Lung (tissue), 11 donors: ENCODE measurements at regions not wholly inside any gene's neighbourhood (a gene's known extent, or its start where the extent isn't known, plus 50 kb on each side); places are given as distances from the start of the nearest gene placed in this dataset.

ENCODE experiments used
- ATAC-seq: fragments of 200-7000 bp; cut with Tn5 transposase; one replicate; pipeline ENCODE4 v1.9.1; 2020; ENCODE audit warnings: moderate number of reproducible peaks; ENCODE audit not compliant: insufficient read depth, low FRiP score
- DNase-seq, 3 donors: peaks; one replicate each; pipeline ENCODE4 v3.0.0-alpha.2; 2013 to 2017
- H3K27ac ChIP-seq, 2 donors: one replicate each; pipeline ENCODE4 v1.5.1; 2013; ENCODE audit warnings: mild to moderate bottlenecking in 2 of 2, moderate library complexity in 2 of 2, control low read depth in 1 of 2, inconsistent platforms in 1 of 2, low read depth in 1 of 2, low read length in 1 of 2
- H3K27me3 ChIP-seq, 3 donors: one replicate each; pipeline ENCODE4 v1.5.1; 2013; ENCODE audit warnings: low read length in 2 of 3; ENCODE audit not compliant: control insufficient read depth in 3 of 3, insufficient read depth in 3 of 3
- H3K36me3 ChIP-seq, 4 donors: one replicate each; pipeline ENCODE4 v1.5.1; 2013; ENCODE audit warnings: low read length in 4 of 4, mild to moderate bottlenecking in 1 of 4, moderate library complexity in 1 of 4; ENCODE audit not compliant: control insufficient read depth in 4 of 4, insufficient read depth in 4 of 4
- H3K4me1 ChIP-seq, 5 donors: one replicate each; pipeline ENCODE4 v1.5.1; 2013; ENCODE audit warnings: low read length in 5 of 5, mild to moderate bottlenecking in 2 of 5, moderate library complexity in 1 of 5; ENCODE audit not compliant: control insufficient read depth in 5 of 5, insufficient read depth in 5 of 5
- H3K4me3 ChIP-seq: one replicate; pipeline ENCODE4 v1.5.1; 2013; ENCODE audit warnings: mild to moderate bottlenecking, control low read depth, moderate library complexity
- H3K9ac ChIP-seq, 2 donors: one replicate each; pipeline ENCODE4 v1.5.1; 2013; ENCODE audit warnings: low read length in 2 of 2, control low read depth in 1 of 2; ENCODE audit not compliant: insufficient read depth in 1 of 2
- H3K9me3 ChIP-seq, 4 donors: one replicate each; pipeline ENCODE4 v1.5.1; 2013; ENCODE audit warnings: low read length in 3 of 4, mild to moderate bottlenecking in 1 of 4, moderate library complexity in 1 of 4; ENCODE audit not compliant: control insufficient read depth in 4 of 4, insufficient read depth in 3 of 4
- WGBS, 2 donors: extraction: QIAGEN DNeasy Blood & Tissue Kit; methylation state at CpG; one replicate each; pipeline ENCODE4 v1.1.7; 2013; 5-methylcytosine and 5-hydroxymethylcytosine counted together
- TF ChIP-seq, protein P1 (sequence below): IDR thresholded peaks from 2 replicates; pipeline ENCODE4 v1.5.1; 2012; ENCODE audit warnings: mild to moderate bottlenecking; ENCODE audit errors: control extremely low read depth, extremely low read depth
- donor health status: control.
- donor health status: control.
- donor health status: Bipolar disorder and iron deficiency.
- donor health status: healthy.
- donor health status: DM: yes; HTN: yes; CAD: no.

DNA sequence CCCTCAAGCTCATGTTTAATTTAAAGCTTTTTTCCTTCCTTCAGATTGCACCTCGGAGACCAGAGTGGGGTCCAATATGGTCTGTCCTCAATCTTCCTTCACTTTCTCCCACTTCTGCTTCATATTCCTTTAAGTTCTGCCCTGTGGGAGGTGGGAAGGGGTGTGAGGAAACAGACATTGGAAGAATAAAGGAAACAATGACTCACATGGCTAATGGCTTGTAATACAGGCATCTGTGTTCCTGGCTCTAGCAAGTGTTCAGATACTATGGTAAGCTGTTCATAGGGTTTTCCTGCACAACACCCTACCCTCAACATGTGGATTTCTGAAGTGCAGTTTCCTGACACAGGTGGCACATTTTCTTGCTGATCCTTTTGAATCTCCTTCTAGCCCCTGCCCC, 209.5 kb downstream of the PIK3C3 start:
- no peaks in the 10 kb centered on the region for H3K36me3 ChIP-seq
- 63 to 73% methylated on average over 1 of the region's 1 CpG for WGBS, 2 donors
- no peak overlapping the region for H3K27ac ChIP-seq
- ATAC-seq: no peak
- H3K4me3 ChIP-seq: no peak overlapping the region
- peaks cover 0 to 2% (median 0%) of the 10 kb centered on the region in 4 donors for H3K9me3 ChIP-seq
- H3K4me1 ChIP-seq: peaks cover 0 to 5% (median 0%) of the 10 kb centered on the region in 5 donors
- no peaks in the 10 kb centered on the region for H3K27me3 ChIP-seq
- DNase-seq: peak in 1 of 3 donors; percentile 18
- no peak overlapping the region for H3K9ac ChIP-seq
- TF ChIP-seq, protein P1, sequence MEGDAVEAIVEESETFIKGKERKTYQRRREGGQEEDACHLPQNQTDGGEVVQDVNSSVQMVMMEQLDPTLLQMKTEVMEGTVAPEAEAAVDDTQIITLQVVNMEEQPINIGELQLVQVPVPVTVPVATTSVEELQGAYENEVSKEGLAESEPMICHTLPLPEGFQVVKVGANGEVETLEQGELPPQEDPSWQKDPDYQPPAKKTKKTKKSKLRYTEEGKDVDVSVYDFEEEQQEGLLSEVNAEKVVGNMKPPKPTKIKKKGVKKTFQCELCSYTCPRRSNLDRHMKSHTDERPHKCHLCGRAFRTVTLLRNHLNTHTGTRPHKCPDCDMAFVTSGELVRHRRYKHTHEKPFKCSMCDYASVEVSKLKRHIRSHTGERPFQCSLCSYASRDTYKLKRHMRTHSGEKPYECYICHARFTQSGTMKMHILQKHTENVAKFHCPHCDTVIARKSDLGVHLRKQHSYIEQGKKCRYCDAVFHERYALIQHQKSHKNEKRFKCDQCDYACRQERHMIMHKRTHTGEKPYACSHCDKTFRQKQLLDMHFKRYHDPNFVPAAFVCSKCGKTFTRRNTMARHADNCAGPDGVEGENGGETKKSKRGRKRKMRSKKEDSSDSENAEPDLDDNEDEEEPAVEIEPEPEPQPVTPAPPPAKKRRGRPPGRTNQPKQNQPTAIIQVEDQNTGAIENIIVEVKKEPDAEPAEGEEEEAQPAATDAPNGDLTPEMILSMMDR: no peak

DNA sequence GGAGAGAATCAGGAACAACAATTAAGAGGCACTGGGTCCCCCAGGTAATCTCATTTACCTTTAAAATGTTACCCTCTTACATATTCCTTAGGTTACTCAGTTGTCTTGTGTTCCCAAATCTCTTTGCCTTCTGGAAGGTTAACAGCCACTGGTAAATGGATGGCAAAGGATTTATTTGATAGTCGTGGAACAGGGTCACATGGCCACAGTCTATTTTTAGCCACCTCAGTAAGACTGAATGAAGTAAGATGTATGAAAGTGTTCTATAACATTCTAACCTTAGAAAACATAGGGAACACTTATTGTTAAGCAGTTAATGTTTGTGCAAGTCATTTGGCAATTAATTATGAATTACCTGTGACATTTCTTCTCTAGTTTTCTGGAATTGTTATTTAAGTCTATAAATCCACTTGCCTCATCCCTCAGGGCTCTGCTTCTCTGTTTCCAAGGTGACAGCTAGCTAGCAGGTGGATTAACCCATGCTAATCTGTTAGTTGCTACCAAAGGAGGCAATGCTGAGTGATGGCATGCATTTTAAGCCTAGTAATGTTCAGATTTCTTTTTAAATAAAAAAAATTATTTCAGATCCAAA, 211.0 kb downstream of the PIK3C3 start:
- H3K9ac ChIP-seq: no peak overlapping the region
- 30 to 58% methylated on average over 1 of the region's 1 CpG for WGBS, 2 donors
- no peaks in the 10 kb centered on the region for H3K36me3 ChIP-seq
- TF ChIP-seq, protein P1: no peak
- no peaks in the 10 kb centered on the region for H3K27me3 ChIP-seq
- peaks cover 0 to 2% (median 0%) of the 10 kb centered on the region in 4 donors for H3K9me3 ChIP-seq
- H3K4me1 ChIP-seq: peaks cover 0 to 5% (median 0%) of the 10 kb centered on the region in 5 donors
- DNase-seq: no peak
- H3K27ac ChIP-seq: no peak overlapping the region
- ATAC-seq: no peak
- H3K4me3 ChIP-seq: no peak overlapping the region

DNA sequence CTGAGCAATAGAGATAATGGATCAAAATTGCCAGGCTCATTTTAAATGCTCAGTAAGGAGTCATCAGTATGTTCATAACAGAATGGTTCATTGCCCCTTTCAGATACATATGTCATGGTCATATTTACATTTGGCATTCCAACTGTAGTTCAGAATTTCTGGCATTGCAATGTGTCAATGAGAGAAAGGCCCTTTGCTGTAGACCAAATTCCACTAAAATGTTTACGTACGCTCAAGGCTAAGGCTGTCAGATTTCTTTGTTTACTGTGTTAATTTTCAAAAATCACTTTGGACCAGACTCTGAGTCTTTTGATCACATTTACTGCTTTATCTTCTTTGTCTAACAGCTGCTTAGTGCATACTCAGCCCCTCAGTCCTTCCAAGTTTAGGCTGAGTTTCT, 213.5 kb downstream of the PIK3C3 start:
- no peaks in the 10 kb centered on the region for H3K36me3 ChIP-seq
- 70 to 79% methylated on average over 2 of the region's 2 CpGs for WGBS, 2 donors
- H3K4me3 ChIP-seq: no peak overlapping the region
- peaks cover 0 to 2% (median 0%) of the 10 kb centered on the region in 4 donors for H3K9me3 ChIP-seq
- ATAC-seq (no peak), DNase-seq (peak in 2 of 3 donors; percentile 69 to 87)
- H3K27ac ChIP-seq: no peak overlapping the region
- TF ChIP-seq, protein P1: no peak
- H3K9ac ChIP-seq: no peak overlapping the region
- H3K27me3 ChIP-seq: no peaks in the 10 kb centered on the region
- H3K4me1 ChIP-seq: peaks cover 0 to 5% (median 0%) of the 10 kb centered on the region in 5 donors

DNA sequence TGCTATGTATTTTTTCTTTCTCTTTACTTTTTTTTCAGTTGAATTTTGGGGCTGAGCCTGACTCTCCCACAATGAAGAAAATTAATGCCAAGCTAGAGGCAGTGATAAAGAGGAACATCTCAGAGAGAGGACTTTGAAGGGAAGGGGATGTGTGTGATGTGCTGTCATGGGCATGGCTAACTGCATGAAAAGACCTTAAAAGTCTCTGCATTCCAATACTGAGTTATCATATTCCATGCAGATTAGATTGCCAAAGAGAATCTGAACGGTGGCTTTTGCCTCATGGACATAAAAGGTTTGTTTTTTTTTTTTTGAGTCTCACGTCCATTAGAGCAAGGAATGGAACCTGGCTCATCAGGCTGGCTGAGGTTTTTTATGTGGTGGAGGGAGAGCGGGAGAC, 213.9 kb downstream of the PIK3C3 start:
- DNase-seq (no peak), ATAC-seq (no peak)
- TF ChIP-seq, protein P1: no peak
- Histone ChIP-seq H3K9me3 (peaks cover 0 to 2% (median 0%) of the 10 kb centered on the region in 4 donors), H3K4me1 (peaks cover 0 to 5% (median 0%) of the 10 kb centered on the region in 5 donors), H3K4me3 (no peak overlapping the region), H3K27ac (no peak overlapping the region), H3K36me3 (no peaks in the 10 kb centered on the region), H3K27me3 (no peaks in the 10 kb centered on the region), H3K9ac (no peak overlapping the region)
- 66 to 72% methylated on average over 3 of the region's 3 CpGs for WGBS, 2 donors
